Spleen (tissue), 7 donors: ENCODE measurements at regions not wholly inside any gene's neighbourhood (a gene's known extent, or its start where the extent isn't known, plus 50 kb on each side); places are given as distances from the start of the nearest gene placed in this dataset.

Source experiments
- POLR2A ChIP-seq, 3 donors: fragments of 450-650 bp; IDR thresholded peaks; one replicate each; pipeline ENCODE4 v1.5.1; 2017; ENCODE audit warnings: antibody characterized with exemption in 3 of 3, mild to moderate bottlenecking in 1 of 3
- TF ChIP-seq, protein P1 (sequence below), 11 experiments: fragments of 200-600 bp in 7 of 11; fragments of 450-650 bp in 4 of 11; sonication (generic) in 4 of 11; IDR thresholded peaks in 8 of 11; conservative IDR thresholded peaks in 3 of 11; 1 replicate in 7 of 11; 2 replicates in 4 of 11; pipeline versions ENCODE4 v1.4.0 to v1.8.0; 2016 to 2021; ENCODE audit warnings: antibody characterized with exemption in 11 of 11, inconsistent platforms in 4 of 11, mild to moderate bottlenecking in 1 of 11
- donor health status: DM: no; HTN: no; CAD: no; lungs with moderate emphysema.
- donor health status: DM: no; HTN: no; CAD: no.
- donor health status: DM: no; HTN: no; CAD: no.

- TF ChIP-seq, protein P1, sequence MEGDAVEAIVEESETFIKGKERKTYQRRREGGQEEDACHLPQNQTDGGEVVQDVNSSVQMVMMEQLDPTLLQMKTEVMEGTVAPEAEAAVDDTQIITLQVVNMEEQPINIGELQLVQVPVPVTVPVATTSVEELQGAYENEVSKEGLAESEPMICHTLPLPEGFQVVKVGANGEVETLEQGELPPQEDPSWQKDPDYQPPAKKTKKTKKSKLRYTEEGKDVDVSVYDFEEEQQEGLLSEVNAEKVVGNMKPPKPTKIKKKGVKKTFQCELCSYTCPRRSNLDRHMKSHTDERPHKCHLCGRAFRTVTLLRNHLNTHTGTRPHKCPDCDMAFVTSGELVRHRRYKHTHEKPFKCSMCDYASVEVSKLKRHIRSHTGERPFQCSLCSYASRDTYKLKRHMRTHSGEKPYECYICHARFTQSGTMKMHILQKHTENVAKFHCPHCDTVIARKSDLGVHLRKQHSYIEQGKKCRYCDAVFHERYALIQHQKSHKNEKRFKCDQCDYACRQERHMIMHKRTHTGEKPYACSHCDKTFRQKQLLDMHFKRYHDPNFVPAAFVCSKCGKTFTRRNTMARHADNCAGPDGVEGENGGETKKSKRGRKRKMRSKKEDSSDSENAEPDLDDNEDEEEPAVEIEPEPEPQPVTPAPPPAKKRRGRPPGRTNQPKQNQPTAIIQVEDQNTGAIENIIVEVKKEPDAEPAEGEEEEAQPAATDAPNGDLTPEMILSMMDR (IDR thresholded peaks at IDR 0.05 in 8 of 11, conservative IDR thresholded peaks at IDR 0.05 in 3 of 11) = no peak
- no peak for TF ChIP-seq POLR2A (IDR thresholded peaks at IDR 0.05)
These were observed 108.5 kb downstream of the ELOVL4 start for GRCh38 chr6:79838851-79839250.
